GM23338 (cell line): ENCODE measurements at regions not wholly inside any gene's neighbourhood (a gene's known extent, or its start where the extent isn't known, plus 50 kb on each side); places are given as distances from the start of the nearest gene placed in this dataset.

Experiments used
- ATAC-seq: fragments of 200-7000 bp; cut with Tn5 transposase; 3 replicates; pipeline ENCODE4 v1.9.1; 2020
- DNase-seq: peaks from one replicate; pipeline ENCODE4 v3.0.0-alpha.2; 2015; ENCODE audit warnings: low spot score
- H2AFZ ChIP-seq: fragments of 200-600 bp; sonication (generic); 2 replicates; pipeline ENCODE4 v1.8.0; 2016; ENCODE audit warnings: antibody characterized with exemption, mild to moderate bottlenecking, moderate library complexity
- H3F3A ChIP-seq: fragments of 200-600 bp; sonication (generic); replicated peaks from 2 replicates; pipeline ENCODE4 v1.8.0; 2017; ENCODE audit warnings: antibody characterized with exemption, mixed run types, low read depth
- H3K27ac ChIP-seq: fragments of 200-600 bp; sonication (generic); 2 replicates; pipeline ENCODE4 v1.6.1; 2016; ENCODE audit warnings: low read depth
- H3K27me3 ChIP-seq: fragments of 200-600 bp; sonication (generic); 2 replicates; pipeline ENCODE4 v1.8.0; 2016; ENCODE audit warnings: mild to moderate bottlenecking, mixed run types, moderate library complexity; ENCODE audit not compliant: insufficient read depth
- H3K36me3 ChIP-seq: fragments of 200-600 bp; sonication (generic); 2 replicates; pipeline ENCODE4 v1.8.0; 2016; ENCODE audit warnings: mild to moderate bottlenecking; ENCODE audit not compliant: insufficient read depth
- H3K4me1 ChIP-seq: fragments of 200-600 bp; sonication (generic); 2 replicates; pipeline ENCODE4 v1.8.0; 2016; ENCODE audit warnings: mild to moderate bottlenecking, moderate library complexity; ENCODE audit not compliant: insufficient read depth
- H3K4me2 ChIP-seq: fragments of 200-600 bp; sonication (generic); 2 replicates; pipeline ENCODE4 v1.7.1; 2017; ENCODE audit warnings: mixed run types
- H3K4me3 ChIP-seq: fragments of 200-600 bp; sonication (generic); 2 replicates; pipeline ENCODE4 v1.6.1; 2016; ENCODE audit warnings: mixed run types
- H3K79me2 ChIP-seq: fragments of 200-600 bp; sonication (generic); replicated peaks from 2 replicates; pipeline ENCODE4 v1.8.0; 2017; ENCODE audit warnings: mild to moderate bottlenecking; ENCODE audit not compliant: insufficient read depth
- H3K9me2 ChIP-seq: fragments of 200-600 bp; sonication (generic); 2 replicates; pipeline ENCODE4 v1.8.0; 2017; ENCODE audit not compliant: insufficient read depth
- H4K20me1 ChIP-seq: fragments of 200-600 bp; sonication (generic); replicated peaks from 2 replicates; pipeline ENCODE4 v1.8.0; 2017; ENCODE audit warnings: mild to moderate bottlenecking; ENCODE audit not compliant: insufficient read depth
- H3K27ac Mint-ChIP-seq: 2 replicates; pipeline ENCODE4 v1.8.0; 2020; ENCODE audit warnings: inconsistent platforms, mild to moderate bottlenecking, moderate library complexity, mixed read lengths
- H3K27me3 Mint-ChIP-seq: 3 replicates; pipeline ENCODE4 v1.8.0; 2022; ENCODE audit warnings: low read depth, mild to moderate bottlenecking, moderate library complexity, mixed read lengths, inconsistent platforms; ENCODE audit not compliant: insufficient read depth, poor library complexity
- H3K36me3 Mint-ChIP-seq: 3 replicates; pipeline ENCODE4 v1.8.0; 2021; ENCODE audit warnings: low read depth, mild to moderate bottlenecking, inconsistent platforms, moderate library complexity, mixed read lengths
- H3K4me1 Mint-ChIP-seq: 3 replicates; pipeline ENCODE4 v1.8.0; 2020; ENCODE audit warnings: mild to moderate bottlenecking, inconsistent platforms, mixed read lengths
- H3K4me3 Mint-ChIP-seq: 3 replicates; pipeline ENCODE4 v1.8.0; 2021; ENCODE audit warnings: moderate library complexity, mild to moderate bottlenecking, inconsistent platforms, mixed read lengths
- H3K9me3 Mint-ChIP-seq: 3 replicates; pipeline ENCODE4 v1.8.0; 2020; ENCODE audit warnings: moderate library complexity, mild to moderate bottlenecking, inconsistent platforms, mixed read lengths
- CREB1 ChIP-seq: fragments of 250-450 bp; sonication (Bioruptor Pico); IDR thresholded peaks from 2 replicates; pipeline ENCODE4 v1.5.0; 2020; ENCODE audit warnings: low read depth, mild to moderate bottlenecking, moderate library complexity
- ETS1 ChIP-seq: IDR thresholded peaks from 2 replicates; pipeline ENCODE4 v1.6.1; 2016; ENCODE audit warnings: antibody characterized with exemption
- EZH2 ChIP-seq: fragments of 200-600 bp; sonication (generic); IDR thresholded peaks from one replicate; pipeline ENCODE4 v1.8.0; 2017; ENCODE audit warnings: antibody characterized with exemption, mild to moderate bottlenecking, low read depth; ENCODE audit not compliant: unreplicated experiment
- EZH2phosphoT487 ChIP-seq: fragments of 200-600 bp; sonication (generic); IDR thresholded peaks from one replicate; pipeline ENCODE4 v1.8.1; 2018; ENCODE audit warnings: antibody characterized with exemption; ENCODE audit not compliant: unreplicated experiment
- JUNB ChIP-seq: IDR thresholded peaks from one replicate; pipeline ENCODE4 v1.6.1; 2016; ENCODE audit warnings: antibody characterized with exemption; ENCODE audit not compliant: unreplicated experiment
- NANOG ChIP-seq: IDR thresholded peaks from 2 replicates; pipeline ENCODE4 v1.6.1; 2016; ENCODE audit warnings: antibody characterized with exemption, borderline replicate concordance
- REST ChIP-seq: IDR thresholded peaks from one replicate; pipeline ENCODE4 v1.6.1; 2018; ENCODE audit warnings: antibody characterized with exemption; ENCODE audit not compliant: unreplicated experiment
- STAT1 ChIP-seq: IDR thresholded peaks from one replicate; pipeline ENCODE4 v1.6.1; 2016; ENCODE audit warnings: antibody characterized with exemption; ENCODE audit not compliant: unreplicated experiment
- ZNF331 ChIP-seq: fragments of 250-450 bp; sonication (Bioruptor Pico); IDR thresholded peaks from 2 replicates; pipeline ENCODE4 v1.5.0; 2020; ENCODE audit warnings: low read depth, mild to moderate bottlenecking, moderate library complexity
- ZNF462 ChIP-seq: fragments of 250-450 bp; sonication (Bioruptor Pico); IDR thresholded peaks from 2 replicates; pipeline ENCODE4 v1.5.0; 2020; ENCODE audit warnings: mild to moderate bottlenecking, moderate library complexity
- TF ChIP-seq, protein P1 (sequence below), 2 experiments: fragments of 200-600 bp in 1 of 2; sonication (generic) in 1 of 2; conservative IDR thresholded peaks; 2 replicates each; pipeline versions ENCODE4 v1.5.1 to v1.6.1; 2016 to 2017; ENCODE audit warnings: antibody characterized with exemption in 2 of 2, low read depth in 2 of 2, mild to moderate bottlenecking in 2 of 2, moderate library complexity in 1 of 2

DNA sequence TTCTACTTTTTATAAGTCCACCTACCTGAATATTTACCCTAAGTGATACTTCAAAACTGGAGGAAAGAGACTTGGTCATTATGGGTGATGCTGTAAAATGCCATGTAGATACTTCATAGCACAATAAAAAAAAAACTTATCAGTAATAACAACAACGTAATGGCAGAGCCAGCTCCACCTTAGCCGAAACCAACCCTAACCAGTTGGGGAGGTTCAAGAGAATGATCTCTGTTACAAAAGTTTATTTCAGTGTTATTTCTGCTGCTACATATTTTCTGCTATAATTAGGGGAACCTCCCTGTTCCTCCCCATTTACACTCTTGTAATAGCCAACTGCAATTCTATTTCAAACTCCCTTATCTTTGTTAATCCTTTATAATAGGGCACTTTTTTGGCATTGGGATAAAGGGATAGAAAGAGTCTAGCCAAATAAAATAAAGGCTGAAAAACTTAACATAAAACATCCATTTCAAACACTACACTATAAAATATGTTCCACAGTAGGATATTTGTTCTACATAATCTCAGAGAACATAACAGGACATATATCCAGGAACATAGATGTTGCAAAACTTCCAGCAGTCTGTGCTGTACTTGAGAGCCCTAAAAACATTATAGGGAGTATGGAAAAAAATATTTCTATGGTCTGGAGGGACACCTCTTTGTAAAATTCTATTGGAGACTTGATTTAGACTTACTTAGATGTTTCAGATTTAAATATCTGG is 138.7 kb upstream of the POF1B start (continued):
- TF ChIP-seq ETS1: no peak

- Mint-ChIP-seq H3K4me3 (no peak overlapping the region), H3K4me1 (no peaks in the 10 kb centered on the region), H3K9me3 (no peaks in the 10 kb centered on the region), H3K27ac (no peak overlapping the region), H3K36me3 (no peaks in the 10 kb centered on the region), H3K27me3 (peaks cover 2% of the 10 kb centered on the region)
- Histone ChIP-seq H2AFZ (no peak overlapping the region), H3K9me2 (no peaks in the 10 kb centered on the region), H3F3A (no peaks in the 10 kb centered on the region), H4K20me1 (no peaks in the 10 kb centered on the region), H3K4me2 (no peak overlapping the region), H3K79me2 (no peaks in the 10 kb centered on the region), H3K4me1 (no peaks in the 10 kb centered on the region), H3K4me3 (no peak overlapping the region), H3K27ac (no peak overlapping the region), H3K27me3 (no peaks in the 10 kb centered on the region), H3K36me3 (no peaks in the 10 kb centered on the region)
- no peak for ATAC-seq
- DNase-seq: no peak
- TF ChIP-seq ZNF331 (CRISPR knock-in tag) (no peak), JUNB (no peak), EZH2phosphoT487 (no peak), NANOG (no peak), REST (no peak), STAT1 (no peak), CREB1 (CRISPR knock-in tag) (no peak), ZNF462 (CRISPR knock-in tag) (no peak), EZH2 (no peak), ETS1 (no peak)
- TF ChIP-seq, protein P1, sequence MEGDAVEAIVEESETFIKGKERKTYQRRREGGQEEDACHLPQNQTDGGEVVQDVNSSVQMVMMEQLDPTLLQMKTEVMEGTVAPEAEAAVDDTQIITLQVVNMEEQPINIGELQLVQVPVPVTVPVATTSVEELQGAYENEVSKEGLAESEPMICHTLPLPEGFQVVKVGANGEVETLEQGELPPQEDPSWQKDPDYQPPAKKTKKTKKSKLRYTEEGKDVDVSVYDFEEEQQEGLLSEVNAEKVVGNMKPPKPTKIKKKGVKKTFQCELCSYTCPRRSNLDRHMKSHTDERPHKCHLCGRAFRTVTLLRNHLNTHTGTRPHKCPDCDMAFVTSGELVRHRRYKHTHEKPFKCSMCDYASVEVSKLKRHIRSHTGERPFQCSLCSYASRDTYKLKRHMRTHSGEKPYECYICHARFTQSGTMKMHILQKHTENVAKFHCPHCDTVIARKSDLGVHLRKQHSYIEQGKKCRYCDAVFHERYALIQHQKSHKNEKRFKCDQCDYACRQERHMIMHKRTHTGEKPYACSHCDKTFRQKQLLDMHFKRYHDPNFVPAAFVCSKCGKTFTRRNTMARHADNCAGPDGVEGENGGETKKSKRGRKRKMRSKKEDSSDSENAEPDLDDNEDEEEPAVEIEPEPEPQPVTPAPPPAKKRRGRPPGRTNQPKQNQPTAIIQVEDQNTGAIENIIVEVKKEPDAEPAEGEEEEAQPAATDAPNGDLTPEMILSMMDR (conservative IDR thresholded peaks at IDR 0.05; ENCODE audit: low read depth in 2 of 2): no peak
These were observed 136.7 kb upstream of the POF1B start for GRCh38 chrX:85516131-85516530.
